ENCODE measurements at regions not wholly inside any gene's neighbourhood (a gene's known extent, or its start where the extent isn't known, plus 50 kb on each side); places are given as distances from the start of the nearest gene placed in this dataset.

DNA sequence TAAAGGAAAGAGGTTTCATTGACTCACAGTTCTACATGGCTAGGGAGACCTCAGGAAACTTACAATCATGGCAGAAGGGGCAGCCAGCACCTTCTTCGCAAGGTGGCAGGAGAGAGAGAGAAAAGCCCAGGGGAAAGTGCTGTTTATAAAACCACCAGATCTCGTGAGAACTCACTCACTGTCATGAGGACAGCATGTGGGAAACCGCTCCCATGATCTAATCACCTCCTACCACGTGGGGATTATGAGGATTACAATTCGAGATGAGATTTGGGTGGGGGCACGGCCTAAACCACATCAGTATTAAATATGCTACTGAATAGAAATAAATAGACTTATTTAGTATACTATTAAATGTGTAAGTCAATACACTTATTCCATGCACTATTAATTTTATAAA is 70.6 kb upstream of the TCF21 start:
- in situ Hi-C loops (cut with HindIII; ENCODE audit: low sequenced_read_pairs) = no loop called here

DNA sequence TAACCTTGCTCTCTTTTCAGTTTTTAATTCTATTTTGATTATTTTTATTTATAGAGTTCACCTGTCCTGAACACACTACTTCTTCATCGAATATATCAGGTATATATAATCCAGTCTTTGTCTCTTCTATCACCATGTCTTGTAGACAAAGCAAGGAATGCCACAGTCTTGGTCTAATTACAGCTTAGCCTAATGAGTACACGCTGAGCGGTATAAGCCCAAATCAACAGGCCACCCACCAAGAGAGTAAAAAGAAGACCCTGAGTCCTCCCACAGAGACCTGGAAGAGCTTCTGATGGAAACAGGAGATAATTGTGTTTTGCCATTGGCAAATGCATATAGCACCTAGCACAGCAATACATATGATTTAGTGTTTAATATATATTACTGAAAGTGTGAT is 68.7 kb upstream of the TCF21 start:
- in situ Hi-C loops (cut with HindIII; ENCODE audit: low sequenced_read_pairs) = no loop called here

DNA sequence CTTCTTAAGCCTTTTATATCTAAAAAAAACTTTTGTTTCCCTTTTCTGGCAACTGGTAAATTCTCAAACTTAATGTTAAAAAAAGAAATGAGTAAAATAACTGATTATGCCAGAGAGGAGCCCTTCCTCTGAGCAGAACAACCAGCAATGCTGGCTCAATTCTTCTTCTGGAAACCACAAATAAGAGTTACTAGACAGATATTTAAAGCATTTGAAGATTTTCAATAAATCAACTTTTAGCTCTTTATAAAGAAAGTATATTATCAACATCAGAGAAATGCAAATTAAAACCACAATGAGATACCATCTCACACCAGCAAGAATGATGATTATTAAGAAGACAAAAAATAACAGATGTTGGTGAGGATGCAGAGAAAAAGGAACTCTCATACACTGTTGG is 61.1 kb upstream of the TCF21 start:
- in situ Hi-C loops (cut with HindIII; ENCODE audit: low sequenced_read_pairs) = no loop called here

DNA sequence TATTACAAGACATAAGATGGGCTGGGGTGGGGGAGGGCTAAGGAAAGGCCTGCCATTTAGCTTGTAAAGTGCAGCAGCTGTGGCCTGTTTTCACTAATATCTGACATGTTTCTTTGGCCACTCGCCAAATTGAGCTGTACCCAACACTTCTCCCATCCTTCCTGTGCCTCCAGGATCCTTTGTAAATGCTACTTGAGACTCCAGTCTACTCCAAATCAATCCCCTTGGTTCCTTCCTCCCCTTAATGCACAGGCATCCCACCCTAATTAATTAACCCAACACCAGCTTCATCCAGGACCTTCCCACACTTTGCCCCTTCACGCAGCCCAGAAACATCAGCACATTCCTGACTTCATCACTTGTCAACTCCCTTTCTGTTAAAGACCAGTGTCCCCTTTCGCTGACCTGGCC is 55.0 kb upstream of the TCF21 start:
- in situ Hi-C loops (cut with HindIII; ENCODE audit: low sequenced_read_pairs) = no loop called here

DNA sequence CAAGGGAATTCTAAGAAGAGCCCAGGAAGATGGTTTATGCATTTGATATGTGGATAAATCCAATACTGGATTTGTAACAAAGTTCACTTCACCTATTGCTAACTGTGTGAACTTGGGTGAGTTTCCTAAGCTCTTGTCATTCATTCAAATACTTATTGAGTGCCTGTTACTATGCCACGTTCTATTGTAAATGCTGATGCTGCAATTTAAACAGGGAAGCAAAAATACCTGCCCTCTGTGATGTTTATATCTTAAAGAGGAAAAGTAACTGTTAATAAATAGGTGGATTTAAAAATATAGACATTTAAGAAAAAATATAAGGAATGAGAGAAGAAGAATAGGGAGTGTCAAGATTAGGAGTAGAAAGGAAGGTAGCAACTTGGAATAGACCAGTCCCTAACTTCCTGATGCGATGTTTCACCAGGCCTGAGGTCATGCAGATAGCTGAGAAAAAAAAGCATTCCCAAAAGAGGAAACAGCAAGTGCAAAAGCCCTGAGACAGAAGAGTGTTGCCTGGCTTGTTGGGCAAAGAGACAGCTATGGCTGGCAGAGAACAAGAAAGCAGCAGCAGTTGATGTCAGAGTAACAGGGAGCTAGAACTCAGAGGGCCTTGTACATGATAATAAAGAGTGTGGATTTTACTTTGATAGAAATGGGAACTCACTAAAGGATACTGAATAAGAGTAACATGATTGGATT is 54.3 kb upstream of the TCF21 start:
- in situ Hi-C loops (cut with HindIII; ENCODE audit: low sequenced_read_pairs) = no loop called here

DNA sequence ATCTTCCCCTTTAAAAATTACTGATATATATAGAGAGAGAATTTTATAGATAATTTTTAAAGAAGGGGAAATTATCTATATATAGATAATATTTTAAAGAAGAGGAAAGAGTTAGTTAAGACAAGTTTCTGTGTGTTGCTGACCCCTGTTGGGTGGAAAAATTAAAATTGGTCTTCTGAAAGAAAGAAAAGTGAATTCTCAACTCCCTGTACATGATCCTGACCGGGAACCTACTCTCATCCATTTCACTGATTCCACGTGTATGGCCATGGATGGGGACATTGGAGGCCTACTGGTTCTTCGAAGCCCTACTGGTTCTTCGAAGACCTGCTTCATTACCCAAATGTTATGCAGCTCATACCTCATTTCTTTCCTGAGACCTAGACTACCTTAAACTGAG is 53.0 kb upstream of the TCF21 start:
- in situ Hi-C loops (cut with HindIII; ENCODE audit: low sequenced_read_pairs) = no loop called here

DNA sequence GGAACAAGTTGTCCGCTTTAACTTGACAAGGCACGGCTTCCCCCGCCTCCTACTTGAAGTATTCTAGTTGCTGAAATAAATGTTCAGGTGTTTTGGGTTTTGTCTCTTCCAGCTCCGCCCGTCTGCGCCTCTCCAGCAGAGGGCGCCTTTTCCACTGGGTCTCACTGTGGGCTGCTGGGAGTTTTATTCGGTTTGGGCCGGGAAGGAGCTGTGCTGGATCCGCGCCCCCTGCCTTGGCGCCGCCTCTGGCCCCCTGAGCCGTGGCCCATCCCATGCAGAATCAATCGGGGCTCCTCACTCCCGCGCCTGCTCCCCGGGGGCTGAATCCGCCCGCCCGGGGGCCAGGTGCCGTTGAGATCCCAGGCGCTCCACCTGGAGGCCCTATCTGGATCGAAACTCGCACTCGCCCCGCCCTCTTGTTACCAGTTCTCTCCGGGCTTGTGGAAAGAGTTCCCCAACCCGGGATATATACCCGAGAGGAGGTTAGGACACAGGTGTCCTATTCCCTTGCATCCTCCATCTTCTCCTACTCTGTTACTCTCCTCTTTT is 51.0 kb upstream of the TCF21 start:
- in situ Hi-C loops (cut with HindIII; ENCODE audit: low sequenced_read_pairs) = no loop called here
